OCI-LY3 (cell line): ENCODE measurements at regions not wholly inside any gene's neighbourhood (a gene's known extent, or its start where the extent isn't known, plus 50 kb on each side); places are given as distances from the start of the nearest gene placed in this dataset.

Experiments
- EZH2phosphoT487 ChIP-seq: fragments of 200-600 bp; shearing (Covaris generic); IDR thresholded peaks from 2 replicates; pipeline ENCODE4 v1.6.1; 2018; ENCODE audit warnings: antibody characterized with exemption, mixed run types, low read depth
- TF ChIP-seq, protein P1 (sequence below): fragments of 200-600, 300-600 bp; sonication (generic); IDR thresholded peaks from 2 replicates; pipeline ENCODE4 v1.5.1; 2014; ENCODE audit warnings: antibody characterized with exemption, low read length, low read depth

DNA sequence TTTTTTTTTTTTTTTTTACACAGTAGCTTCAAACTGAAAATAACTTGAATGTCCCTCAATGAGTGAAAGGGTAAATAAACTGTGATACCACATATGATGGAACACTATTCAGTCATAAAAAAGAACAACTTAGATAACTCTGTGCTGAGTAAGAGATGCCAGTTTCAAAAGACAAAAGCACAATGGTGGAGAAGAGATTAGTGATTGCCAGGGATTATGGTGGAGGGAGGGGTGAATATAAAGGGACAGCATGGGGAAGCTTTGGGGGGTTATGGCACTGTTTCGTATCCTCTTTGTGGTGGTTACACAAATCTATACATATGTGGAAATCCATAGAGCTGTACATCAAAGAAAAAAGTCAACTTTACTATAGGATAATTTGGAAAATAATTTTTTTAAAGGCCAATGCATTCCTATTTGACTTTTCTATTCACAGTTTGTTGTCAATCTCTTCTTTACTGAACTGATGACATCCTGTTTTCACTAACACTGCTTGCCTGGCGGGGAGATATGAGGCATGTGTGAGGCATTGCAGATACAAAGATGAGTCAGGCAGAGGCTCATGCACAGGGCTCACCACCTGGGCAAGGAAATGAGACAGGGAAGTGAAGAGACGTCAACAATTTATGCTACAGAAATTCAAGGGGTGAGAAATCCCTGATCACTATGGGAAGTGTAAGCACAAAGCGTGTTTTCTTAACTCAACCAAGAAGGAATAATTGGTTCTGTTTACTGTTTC, 302.7 kb downstream of the DUSP10 start:
- no peak; the same call in 1 of the 2 replicates for TF ChIP-seq EZH2phosphoT487
- TF ChIP-seq, protein P1, sequence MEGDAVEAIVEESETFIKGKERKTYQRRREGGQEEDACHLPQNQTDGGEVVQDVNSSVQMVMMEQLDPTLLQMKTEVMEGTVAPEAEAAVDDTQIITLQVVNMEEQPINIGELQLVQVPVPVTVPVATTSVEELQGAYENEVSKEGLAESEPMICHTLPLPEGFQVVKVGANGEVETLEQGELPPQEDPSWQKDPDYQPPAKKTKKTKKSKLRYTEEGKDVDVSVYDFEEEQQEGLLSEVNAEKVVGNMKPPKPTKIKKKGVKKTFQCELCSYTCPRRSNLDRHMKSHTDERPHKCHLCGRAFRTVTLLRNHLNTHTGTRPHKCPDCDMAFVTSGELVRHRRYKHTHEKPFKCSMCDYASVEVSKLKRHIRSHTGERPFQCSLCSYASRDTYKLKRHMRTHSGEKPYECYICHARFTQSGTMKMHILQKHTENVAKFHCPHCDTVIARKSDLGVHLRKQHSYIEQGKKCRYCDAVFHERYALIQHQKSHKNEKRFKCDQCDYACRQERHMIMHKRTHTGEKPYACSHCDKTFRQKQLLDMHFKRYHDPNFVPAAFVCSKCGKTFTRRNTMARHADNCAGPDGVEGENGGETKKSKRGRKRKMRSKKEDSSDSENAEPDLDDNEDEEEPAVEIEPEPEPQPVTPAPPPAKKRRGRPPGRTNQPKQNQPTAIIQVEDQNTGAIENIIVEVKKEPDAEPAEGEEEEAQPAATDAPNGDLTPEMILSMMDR: no peak
